ENCODE measurements at regions not wholly inside any gene's neighbourhood (a gene's known extent, or its start where the extent isn't known, plus 50 kb on each side); places are given as distances from the start of the nearest gene placed in this dataset.

- no peak for TF ChIP-seq CTCF (conservative IDR thresholded peaks at IDR 0.05)
- no peak for TF ChIP-seq ZFX (IDR thresholded peaks at IDR 0.05)
Measured at GRCh38 chr5:106860398-106861044, 810.2 kb downstream of the EFNA5 start.
